Pancreas (tissue), 10 donors: ENCODE measurements at regions not wholly inside any gene's neighbourhood (a gene's known extent, or its start where the extent isn't known, plus 50 kb on each side); places are given as distances from the start of the nearest gene placed in this dataset.

Source experiments
- ATAC-seq, 4 donors: fragments of 200-7000 bp; cut with Tn5 transposase; one replicate each; pipeline versions ENCODE4 v1.8.0 to v1.9.1; 2020; ENCODE audit warnings: mild to moderate bottlenecking in 4 of 4, moderate library complexity in 4 of 4
- DNase-seq, 6 donors: peaks; one replicate each; pipeline ENCODE4 v3.0.0-alpha.2; 2020
- FAIRE-seq: peaks from 2 replicates; lab custom pipeline; 2012; peaks lifted over from hg19 to GRCh38; lab: Jason Lieb, UNC
- H3K27ac ChIP-seq, 4 donors: fragments of 200-600 bp; sonication (generic); 1 replicate in 3 of 4; 2 replicates in 1 of 4; pipeline versions ENCODE4 v1.5.0 to v1.8.0; 2020
- H3K27me3 ChIP-seq, 4 donors: fragments of 200-600 bp; one replicate each; pipeline ENCODE4 v1.8.0; 2021
- H3K36me3 ChIP-seq, 3 donors: fragments of 200-600 bp; sonication (generic) in 1 of 3; one replicate each; pipeline versions ENCODE4 v1.5.0 to v1.8.0; 2020 to 2021
- H3K4me1 ChIP-seq, 3 donors: fragments of 200-600 bp; one replicate each; pipeline ENCODE4 v1.8.0; 2021
- H3K4me3 ChIP-seq, 4 donors: fragments of 200-600 bp; sonication (generic) in 2 of 4; one replicate each; pipeline versions ENCODE4 v1.5.0 to v1.8.0; 2020 to 2021
- H3K9me3 ChIP-seq, 4 donors: fragments of 200-600 bp; one replicate each; pipeline ENCODE4 v1.8.0; 2021
- CTCF ChIP-seq, 4 donors: fragments of 200-600 bp; sonication (generic) in 3 of 4; IDR thresholded peaks; one replicate each; pipeline versions ENCODE4 v1.5.0 to v1.8.0; 2021; ENCODE audit warnings: antibody characterized with exemption in 4 of 4
- WGBS, 2 donors: extraction: QIAGEN DNeasy Blood & Tissue Kit; methylation state at CpG; one replicate each; pipeline ENCODE4 v1.1.7; 2013; 5-methylcytosine and 5-hydroxymethylcytosine counted together
- intact Hi-C, 3 donors: fragments of 100-400 bp; cut with DNase I; formaldehyde crosslinking; loops; one replicate each; pipeline versions ENCODE4 v1.11.1 to v1.14.2; 2022
- donor health status: healthy with polysubstance abuse.
- donor health status: DM: no; HTN: no; CAD: no; lungs with moderate emphysema.
- donor health status: DM: no; HTN: no; CAD: no.
- donor health status: control.
- donor health status: control.
- donor health status: Bipolar disorder and iron deficiency.
- donor health status: DM: yes; HTN: yes; CAD: no.
- donor health status: DM: no; HTN: no; CAD: no.
- donor health status: DM: no; HTN: no; CAD: no.
- donor health status: DM: yes; HTN: yes; CAD: no.

- no peak for DNase-seq
- no peak overlapping the region for H3K4me3 ChIP-seq
- intact Hi-C loops: no loop called here
- TF ChIP-seq CTCF (IDR thresholded peaks at IDR 0.05): no peak
- 86 to 87% methylated on average over 4 of the region's 4 CpGs for WGBS, 2 donors
- ATAC-seq: no peak
- H3K27me3 ChIP-seq: no peaks in the 10 kb centered on the region
- H3K36me3 ChIP-seq: no peaks in the 10 kb centered on the region
- no peak overlapping the region for H3K27ac ChIP-seq
- H3K4me1 ChIP-seq: no peaks in the 10 kb centered on the region
- FAIRE-seq: no peak
- no peaks in the 10 kb centered on the region for H3K9me3 ChIP-seq
Measured at GRCh38 chr21:27082431-27083010, 115.6 kb upstream of the ADAMTS5 start.

- ATAC-seq (no peak), FAIRE-seq (no peak), DNase-seq (no peak)
- Histone ChIP-seq H3K27me3 (no peaks in the 10 kb centered on the region), H3K4me3 (no peak overlapping the region), H3K36me3 (no peaks in the 10 kb centered on the region), H3K27ac (no peak overlapping the region), H3K9me3 (no peaks in the 10 kb centered on the region), H3K4me1 (no peaks in the 10 kb centered on the region)
- 77 to 80% methylated on average over 5 of the region's 5 CpGs for WGBS, 2 donors
- TF ChIP-seq CTCF (IDR thresholded peaks at IDR 0.05): no peak
- intact Hi-C loops: no loop called here
Measured at GRCh38 chr21:27079636-27080240, 112.8 kb upstream of the ADAMTS5 start.

- no peak overlapping the region for H3K4me3 ChIP-seq
- no peaks in the 10 kb centered on the region for H3K9me3 ChIP-seq
- ATAC-seq: no peak
- WGBS, 2 donors: 77 to 89% methylated on average over 4 of the region's 4 CpGs
- intact Hi-C loops: no loop called here
- no peaks in the 10 kb centered on the region for H3K36me3 ChIP-seq
- no peaks in the 10 kb centered on the region for H3K4me1 ChIP-seq
- no peak for TF ChIP-seq CTCF (IDR thresholded peaks at IDR 0.05)
- H3K27ac ChIP-seq: no peak overlapping the region
- no peaks in the 10 kb centered on the region for H3K27me3 ChIP-seq
- DNase-seq: no peak
- no peak for FAIRE-seq
Measured at GRCh38 chr21:27078915-27079314, 112.0 kb upstream of the ADAMTS5 start.

GRCh38 chr21:27077501-27077900 lies 110.6 kb upstream of the ADAMTS5 start:
- no peaks in the 10 kb centered on the region for H3K36me3 ChIP-seq
- intact Hi-C loops: no loop called here
- H3K27ac ChIP-seq: no peak overlapping the region
- ATAC-seq (no peak), DNase-seq (no peak), FAIRE-seq (no peak)
- no peaks in the 10 kb centered on the region for H3K4me1 ChIP-seq
- TF ChIP-seq CTCF (IDR thresholded peaks at IDR 0.05): no peak
- no peaks in the 10 kb centered on the region for H3K27me3 ChIP-seq
- H3K4me3 ChIP-seq: no peak overlapping the region
- WGBS, 2 donors: 84 to 87% methylated on average over 4 of the region's 4 CpGs
- no peaks in the 10 kb centered on the region for H3K9me3 ChIP-seq

GRCh38 chr21:27076025-27076424 lies 109.1 kb upstream of the ADAMTS5 start:
- DNase-seq (no peak), FAIRE-seq (no peak), ATAC-seq (no peak)
- no peaks in the 10 kb centered on the region for H3K27me3 ChIP-seq
- no peak for TF ChIP-seq CTCF (IDR thresholded peaks at IDR 0.05)
- H3K9me3 ChIP-seq: no peaks in the 10 kb centered on the region
- H3K27ac ChIP-seq: no peak overlapping the region
- no peaks in the 10 kb centered on the region for H3K4me1 ChIP-seq
- H3K36me3 ChIP-seq: no peaks in the 10 kb centered on the region
- no peak overlapping the region for H3K4me3 ChIP-seq
- intact Hi-C loops: no loop called here
